ENCODE measurements at regions not wholly inside any gene's neighbourhood (a gene's known extent, or its start where the extent isn't known, plus 50 kb on each side); places are given as distances from the start of the nearest gene placed in this dataset.

DNA sequence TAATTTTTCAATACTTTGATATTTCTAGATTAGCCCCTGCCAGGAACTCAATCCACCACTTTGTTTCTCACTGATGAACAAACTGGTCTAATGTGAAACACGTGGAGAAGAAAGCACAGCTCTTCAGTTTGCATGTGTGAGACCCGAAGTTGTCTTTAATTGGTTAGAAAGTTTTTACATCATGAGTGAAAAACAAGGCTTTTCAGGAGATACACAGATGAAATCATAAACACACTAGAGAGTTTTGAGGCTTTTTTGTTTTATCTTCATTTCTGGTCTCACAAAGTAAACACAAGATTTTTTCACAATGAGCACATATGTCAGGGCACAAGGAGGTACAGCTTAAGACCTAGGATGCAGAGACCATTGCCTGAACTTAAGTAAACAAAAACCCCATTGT, 84.5 kb upstream of the MOCS2 start:
- TF ChIP-seq, protein P1, sequence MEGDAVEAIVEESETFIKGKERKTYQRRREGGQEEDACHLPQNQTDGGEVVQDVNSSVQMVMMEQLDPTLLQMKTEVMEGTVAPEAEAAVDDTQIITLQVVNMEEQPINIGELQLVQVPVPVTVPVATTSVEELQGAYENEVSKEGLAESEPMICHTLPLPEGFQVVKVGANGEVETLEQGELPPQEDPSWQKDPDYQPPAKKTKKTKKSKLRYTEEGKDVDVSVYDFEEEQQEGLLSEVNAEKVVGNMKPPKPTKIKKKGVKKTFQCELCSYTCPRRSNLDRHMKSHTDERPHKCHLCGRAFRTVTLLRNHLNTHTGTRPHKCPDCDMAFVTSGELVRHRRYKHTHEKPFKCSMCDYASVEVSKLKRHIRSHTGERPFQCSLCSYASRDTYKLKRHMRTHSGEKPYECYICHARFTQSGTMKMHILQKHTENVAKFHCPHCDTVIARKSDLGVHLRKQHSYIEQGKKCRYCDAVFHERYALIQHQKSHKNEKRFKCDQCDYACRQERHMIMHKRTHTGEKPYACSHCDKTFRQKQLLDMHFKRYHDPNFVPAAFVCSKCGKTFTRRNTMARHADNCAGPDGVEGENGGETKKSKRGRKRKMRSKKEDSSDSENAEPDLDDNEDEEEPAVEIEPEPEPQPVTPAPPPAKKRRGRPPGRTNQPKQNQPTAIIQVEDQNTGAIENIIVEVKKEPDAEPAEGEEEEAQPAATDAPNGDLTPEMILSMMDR (IDR thresholded peaks at IDR 0.05; ENCODE audit: low read depth, low read length), result no peak
- no peak for TF ChIP-seq EZH2phosphoT487 (IDR thresholded peaks at IDR 0.05; ENCODE audit: low read depth)
